HTR-8/SVneo (cell line): ENCODE measurements at regions not wholly inside any gene's neighbourhood (a gene's known extent, or its start where the extent isn't known, plus 50 kb on each side); places are given as distances from the start of the nearest gene placed in this dataset.

Experiments
- DNase-seq: peaks from one replicate; pipeline ENCODE4 v3.0.0; 2011; ENCODE audit warnings: low spot score, mixed read lengths; ENCODE audit not compliant: insufficient read length
- FAIRE-seq: peaks from 2 replicates; lab custom pipeline; 2011; peaks lifted over from hg19 to GRCh38; lab: Jason Lieb, UNC

DNA sequence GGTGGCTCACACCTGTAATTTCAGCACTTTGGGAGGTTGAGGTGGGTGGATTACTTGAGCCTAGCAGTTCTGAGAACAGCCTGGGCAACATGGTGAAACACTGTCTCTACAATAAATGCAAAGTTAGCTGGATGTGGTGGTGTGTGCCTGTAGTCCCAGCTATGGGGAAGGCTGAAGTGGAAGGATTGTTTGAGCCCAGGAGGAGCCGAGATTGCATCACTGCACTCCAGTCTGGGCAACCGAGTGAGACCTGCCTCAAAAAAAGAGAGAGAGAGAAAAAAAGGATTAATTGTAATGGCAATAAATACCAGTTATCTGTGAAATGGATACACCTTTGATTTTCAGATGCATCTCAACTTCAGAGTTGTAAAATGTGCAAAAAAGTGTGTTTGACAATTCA is 58.8 kb downstream of the SPRY1 start:
- DNase-seq (no peak), FAIRE-seq (no peak)

GRCh38 chr4:123462007-123462406 is 65.4 kb downstream of the SPRY1 start:
- DNase-seq (no peak), FAIRE-seq (no peak)

DNA sequence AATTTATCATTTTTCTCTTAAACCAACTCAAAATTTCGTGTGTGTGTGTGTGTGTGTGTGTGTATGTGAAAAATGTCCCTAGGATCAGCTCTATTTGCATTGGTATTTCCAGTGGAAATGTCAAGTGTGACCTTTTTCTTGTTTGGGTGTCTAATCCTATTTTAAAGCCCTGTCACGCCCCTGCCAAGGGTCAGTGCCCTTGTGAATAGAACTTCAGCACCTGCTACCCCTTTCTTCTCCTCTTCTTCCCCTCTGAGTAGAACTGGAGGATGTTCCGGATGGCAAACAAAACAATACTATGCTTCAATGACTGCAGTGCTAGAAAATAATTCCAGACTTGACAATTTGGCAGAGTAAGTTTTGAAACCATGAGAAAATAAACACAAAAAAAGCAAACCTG is 67.3 kb downstream of the SPRY1 start:
- FAIRE-seq (no peak), DNase-seq (no peak)

GRCh38 chr4:123465416-123465815 is 68.8 kb downstream of the SPRY1 start:
- no peak for DNase-seq
- FAIRE-seq, result no peak

DNA sequence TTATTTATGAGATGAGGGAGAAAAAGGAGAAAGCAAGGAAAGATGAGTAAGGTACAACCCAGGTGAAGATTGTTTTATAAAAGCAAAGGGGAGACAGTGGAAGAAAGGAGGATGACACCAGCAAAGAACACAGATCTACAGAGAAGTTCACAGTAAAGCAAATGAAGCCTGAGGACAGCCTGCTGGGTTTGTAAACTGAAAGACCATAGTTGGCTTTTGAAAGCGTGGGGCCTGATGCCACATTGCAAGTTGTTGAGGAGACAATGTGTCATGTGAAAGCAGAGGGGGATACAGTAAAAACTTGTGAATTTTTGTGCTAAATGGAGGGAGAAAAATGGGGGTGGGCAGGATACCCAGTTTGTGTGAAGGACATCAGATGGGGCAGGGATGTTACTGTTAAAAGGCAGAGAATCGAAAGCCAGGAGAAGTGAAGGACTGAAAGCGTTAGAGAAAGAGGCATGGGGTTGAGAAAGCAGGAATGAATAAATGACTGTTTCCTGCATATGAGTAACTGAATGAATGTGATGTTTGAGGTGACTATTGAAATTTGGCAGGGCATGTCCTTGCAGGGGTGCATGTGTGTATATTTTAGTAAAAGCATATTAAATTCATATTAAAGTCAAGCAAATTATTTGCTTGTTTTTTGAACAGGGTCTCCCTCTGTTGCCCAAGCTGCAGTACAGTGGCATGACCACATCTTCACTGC is 69.6 kb downstream of the SPRY1 start:
- no peak for FAIRE-seq
- no peak for DNase-seq

GRCh38 chr4:123468479-123469031 is 72.0 kb downstream of the SPRY1 start:
- DNase-seq (no peak), FAIRE-seq (no peak)

GRCh38 chr4:123469245-123469644 is 72.7 kb downstream of the SPRY1 start:
- no peak for FAIRE-seq
- DNase-seq, result no peak

- FAIRE-seq (no peak), DNase-seq (no peak)
Measured at GRCh38 chr4:123469696-123470095, 73.1 kb downstream of the SPRY1 start.

- FAIRE-seq (no peak), DNase-seq (no peak)
Measured at GRCh38 chr4:123470640-123471039, 74.0 kb downstream of the SPRY1 start.

- FAIRE-seq, result no peak
- DNase-seq, result no peak
Measured at GRCh38 chr4:123471655-123472369, 75.2 kb downstream of the SPRY1 start.

DNA sequence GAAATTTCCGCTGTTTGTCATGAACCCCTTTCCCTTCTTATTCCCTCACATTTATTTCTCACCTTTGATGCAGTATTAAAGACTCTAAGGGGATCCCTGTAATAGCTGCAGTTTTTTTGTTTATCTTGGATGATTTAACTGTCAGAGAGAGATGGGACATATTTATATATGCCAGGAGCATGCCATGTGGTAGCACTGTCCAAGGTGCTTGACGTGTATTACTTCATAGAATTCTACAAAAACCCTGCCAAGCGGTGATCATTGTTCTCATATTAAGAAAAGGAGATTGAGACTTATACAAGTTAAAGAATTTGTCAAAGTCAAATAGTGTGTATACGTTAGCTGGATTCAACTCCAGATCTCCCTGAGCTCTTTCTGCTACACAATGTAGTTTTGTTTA is 78.2 kb downstream of the SPRY1 start:
- FAIRE-seq (no peak), DNase-seq (no peak)

DNA sequence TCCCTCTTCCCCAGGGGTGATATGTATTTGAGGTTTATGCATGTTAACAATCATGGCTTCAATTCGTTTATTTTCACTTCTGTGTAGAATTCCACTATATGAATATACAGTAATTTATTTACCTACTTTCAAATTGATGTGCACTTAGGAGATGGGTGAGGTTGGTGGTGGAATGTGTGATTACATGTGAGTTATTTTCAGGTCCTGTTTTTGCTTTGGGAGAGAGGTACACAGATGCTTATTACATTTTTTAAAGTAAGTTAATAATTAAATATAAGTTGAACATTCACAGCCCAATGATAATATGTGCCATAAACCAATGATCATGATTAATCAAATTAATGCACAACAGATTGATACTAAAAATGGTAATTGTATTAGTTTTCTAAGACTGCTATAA is 79.5 kb downstream of the SPRY1 start:
- no peak for FAIRE-seq
- no peak for DNase-seq

GRCh38 chr4:123477711-123478209 is 81.2 kb downstream of the SPRY1 start:
- FAIRE-seq, result no peak

DNA sequence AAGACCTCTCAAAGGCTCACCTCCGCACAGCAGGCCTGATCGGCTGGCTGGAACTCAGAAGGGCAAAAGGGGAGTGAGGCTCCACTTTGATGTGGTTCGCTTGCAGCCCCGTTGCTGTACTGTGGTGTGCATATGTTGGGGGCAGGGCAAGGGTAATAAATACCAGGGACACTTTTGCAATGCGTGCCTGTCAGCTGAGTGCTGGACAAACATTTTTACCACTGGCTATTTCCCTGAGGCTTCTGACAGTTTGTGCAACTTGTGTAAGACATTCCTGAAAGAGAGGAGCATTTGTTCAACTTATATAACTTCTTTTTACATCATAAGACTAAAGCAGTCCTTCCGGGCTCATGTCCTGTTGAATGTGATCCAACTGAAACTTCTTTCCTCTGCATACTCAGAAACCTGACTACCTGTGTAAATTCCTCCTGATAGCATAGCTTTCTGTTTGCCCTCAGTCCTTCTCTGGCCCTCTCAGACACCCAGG is 82.3 kb downstream of the SPRY1 start:
- FAIRE-seq (peak; percentile 4), DNase-seq (peak; percentile 56)

More at GRCh38 chr4:123477711-123478209, 81.2 kb downstream of the SPRY1 start:
- no peak for DNase-seq

GRCh38 chr4:123479944-123480343 is 83.3 kb downstream of the SPRY1 start:
- DNase-seq, result no peak

GRCh38 chr4:123480706-123481418 is 84.3 kb downstream of the SPRY1 start:
- FAIRE-seq (no peak), DNase-seq (no peak)

More at GRCh38 chr4:123479944-123480343, 83.3 kb downstream of the SPRY1 start:
- no peak for FAIRE-seq

DNA sequence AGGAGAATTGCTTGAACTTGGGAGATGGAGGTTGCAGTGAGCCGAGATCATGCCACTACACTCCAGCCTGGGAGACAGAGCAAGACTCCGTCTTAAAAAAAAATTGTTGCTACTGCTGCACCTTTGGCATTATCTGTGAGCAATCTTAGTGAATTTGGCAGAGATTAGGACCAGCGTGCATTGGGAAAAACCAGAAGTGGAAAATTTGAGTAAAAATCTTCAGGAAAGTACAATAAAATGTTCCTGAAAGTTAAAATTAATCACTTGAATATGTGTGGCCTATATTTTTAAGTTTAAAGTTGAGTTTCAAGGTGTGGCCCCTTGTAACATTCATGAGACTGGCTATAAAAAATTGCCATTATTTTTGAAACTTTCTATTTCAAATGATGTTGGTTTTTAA is 85.1 kb downstream of the SPRY1 start:
- DNase-seq (no peak), FAIRE-seq (no peak)

DNA sequence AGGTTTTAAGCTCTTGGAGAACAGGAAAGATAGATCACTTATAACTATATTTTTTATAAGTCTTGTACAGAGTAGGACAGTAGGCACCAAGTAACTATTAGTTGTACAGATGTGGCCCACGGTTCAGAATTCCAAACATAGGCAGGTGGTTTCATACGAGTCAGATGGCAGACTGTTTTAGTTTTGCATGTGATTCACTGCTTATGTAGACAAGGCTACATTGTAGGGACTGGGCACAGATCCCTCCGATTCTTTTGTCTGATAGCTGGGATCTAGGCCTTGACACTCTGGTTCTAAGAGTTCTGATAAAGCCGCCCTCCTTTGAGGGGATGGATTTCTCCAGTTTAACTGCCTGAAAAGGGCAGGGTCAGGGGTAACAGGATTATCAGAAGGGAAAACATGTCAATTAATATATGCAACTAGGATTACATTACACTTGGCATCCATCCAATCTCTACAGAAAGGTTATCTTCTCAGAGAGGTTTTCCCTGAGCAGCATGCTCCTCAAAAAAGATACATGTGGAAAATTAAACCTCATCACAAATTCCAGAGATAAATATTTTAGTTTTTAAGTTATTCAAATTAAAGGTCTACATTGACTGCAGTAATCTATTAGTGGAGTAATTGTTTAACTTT is 87.8 kb downstream of the SPRY1 start:
- no peak for DNase-seq
- FAIRE-seq, result no peak

- FAIRE-seq, result no peak
- DNase-seq, result no peak
Measured at GRCh38 chr4:123485601-123486000, 89.0 kb downstream of the SPRY1 start.

DNA sequence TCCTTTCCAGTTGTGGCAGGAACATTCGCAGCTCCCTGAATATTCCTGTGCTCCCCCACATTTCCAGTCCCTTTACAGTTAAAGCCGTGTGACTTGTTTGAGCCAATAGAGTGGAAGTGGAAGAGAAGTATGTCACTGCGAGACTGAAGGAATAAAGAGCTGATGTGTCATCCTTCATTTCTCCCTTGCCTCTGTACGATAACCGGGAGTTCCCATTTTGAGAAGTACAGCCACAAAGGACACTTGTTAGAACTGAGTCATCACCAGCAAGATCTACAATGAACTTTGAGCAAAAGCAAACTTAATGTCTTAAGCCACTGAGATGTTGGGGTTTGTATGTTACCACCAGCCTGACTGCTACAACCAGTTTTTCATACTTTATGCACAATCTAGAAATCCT is 92.3 kb downstream of the SPRY1 start:
- peak; percentile 36 for DNase-seq
- FAIRE-seq, result peak; percentile 58
